ENCODE measurements at regions not wholly inside any gene's neighbourhood (a gene's known extent, or its start where the extent isn't known, plus 50 kb on each side); places are given as distances from the start of the nearest gene placed in this dataset.

GRCh38 chr6:27679964-27680694 lies 207.2 kb upstream of the ZNF184 start:
- TF ChIP-seq POLR2A (IDR thresholded peaks at IDR 0.05) (no peak), CTCF (IDR thresholded peaks at IDR 0.05) (no peak)
- Histone ChIP-seq H3K4me3 (no peak overlapping the region), H3K27me3 (peaks cover 64% of the 10 kb centered on the region), H3K9me3 (replicated peaks in 1 of 3) (no peaks in the 10 kb centered on the region), H3K27ac (no peak overlapping the region), H3K4me1 (replicated peaks in 1 of 2) (no peaks in the 10 kb centered on the region), H3K36me3 (replicated peaks in 1 of 2) (no peaks in the 10 kb centered on the region)
- DNase-seq: no peak
- intact Hi-C loops (cut with DNase I): no loop called here
- 9 to 15% (median 13%) methylated on average over 36 to 47 of the region's 47 CpGs for WGBS, 4 donors

GRCh38 chr6:27679308-27679963 lies 206.5 kb upstream of the ZNF184 start:
- Histone ChIP-seq H3K9me3 (replicated peaks in 1 of 3) (no peaks in the 10 kb centered on the region), H3K36me3 (replicated peaks in 1 of 2) (no peaks in the 10 kb centered on the region), H3K27ac (no peak overlapping the region), H3K27me3 (peaks cover 71% of the 10 kb centered on the region), H3K4me1 (replicated peaks in 1 of 2) (no peaks in the 10 kb centered on the region), H3K4me3 (no peak overlapping the region)
- WGBS, 4 donors: 10 to 14% (median 11%) methylated on average over 27 of the region's 27 CpGs
- no peak for DNase-seq
- intact Hi-C loops (cut with DNase I): no loop called here
- TF ChIP-seq CTCF (IDR thresholded peaks at IDR 0.05): no peak
- TF ChIP-seq POLR2A (IDR thresholded peaks at IDR 0.05): no peak

- no peaks in the 10 kb centered on the region for H3K4me1 ChIP-seq (replicated peaks in 1 of 2)
- H3K36me3 ChIP-seq (replicated peaks in 1 of 2): no peaks in the 10 kb centered on the region
- intact Hi-C loops (cut with DNase I): no loop called here
- H3K9me3 ChIP-seq (replicated peaks in 1 of 3): no peaks in the 10 kb centered on the region
- no peak overlapping the region for H3K4me3 ChIP-seq
- 61 to 69% (median 63%) methylated on average over 5 of the region's 5 CpGs for WGBS, 4 donors
- no peak for DNase-seq
- peaks cover 79% of the 10 kb centered on the region for H3K27me3 ChIP-seq
- no peak for TF ChIP-seq POLR2A (IDR thresholded peaks at IDR 0.05)
- TF ChIP-seq CTCF (IDR thresholded peaks at IDR 0.05): no peak
- no peak overlapping the region for H3K27ac ChIP-seq
Observed at GRCh38 chr6:27678469-27678868, 205.6 kb upstream of the ZNF184 start.

- no peak overlapping the region for H3K27ac ChIP-seq
- intact Hi-C loops (cut with DNase I): no loop called here
- 67 to 71% (median 69%) methylated on average over 9 of the region's 9 CpGs for WGBS, 4 donors
- peaks cover 82% of the 10 kb centered on the region for H3K27me3 ChIP-seq
- DNase-seq: no peak
- no peak overlapping the region for H3K4me3 ChIP-seq
- no peaks in the 10 kb centered on the region for H3K4me1 ChIP-seq (replicated peaks in 1 of 2)
- no peaks in the 10 kb centered on the region for H3K36me3 ChIP-seq (replicated peaks in 1 of 2)
- TF ChIP-seq POLR2A (IDR thresholded peaks at IDR 0.05) (no peak), CTCF (IDR thresholded peaks at IDR 0.05) (no peak)
- H3K9me3 ChIP-seq (replicated peaks in 1 of 3): no peaks in the 10 kb centered on the region
Observed at GRCh38 chr6:27674882-27675281, 202.0 kb upstream of the ZNF184 start.

Data from adrenal gland (tissue), 9 donors.